HG02759 (cell line): ENCODE measurements at regions not wholly inside any gene's neighbourhood (a gene's known extent, or its start where the extent isn't known, plus 50 kb on each side); places are given as distances from the start of the nearest gene placed in this dataset.

Experiments used
- ATAC-seq: cut with Tn5 transposase; IDR thresholded peaks from one replicate; pipeline ENCODE4 v1.9.1; 2021; ENCODE audit warnings: mild to moderate bottlenecking, moderate library complexity; ENCODE audit not compliant: unreplicated experiment

GRCh38 chr13:59203855-59204254, 959.9 kb downstream of the DIAPH3 start:
- no peak for ATAC-seq

GRCh38 chr13:59205501-59205900, 958.2 kb downstream of the DIAPH3 start:
- no peak for ATAC-seq

DNA sequence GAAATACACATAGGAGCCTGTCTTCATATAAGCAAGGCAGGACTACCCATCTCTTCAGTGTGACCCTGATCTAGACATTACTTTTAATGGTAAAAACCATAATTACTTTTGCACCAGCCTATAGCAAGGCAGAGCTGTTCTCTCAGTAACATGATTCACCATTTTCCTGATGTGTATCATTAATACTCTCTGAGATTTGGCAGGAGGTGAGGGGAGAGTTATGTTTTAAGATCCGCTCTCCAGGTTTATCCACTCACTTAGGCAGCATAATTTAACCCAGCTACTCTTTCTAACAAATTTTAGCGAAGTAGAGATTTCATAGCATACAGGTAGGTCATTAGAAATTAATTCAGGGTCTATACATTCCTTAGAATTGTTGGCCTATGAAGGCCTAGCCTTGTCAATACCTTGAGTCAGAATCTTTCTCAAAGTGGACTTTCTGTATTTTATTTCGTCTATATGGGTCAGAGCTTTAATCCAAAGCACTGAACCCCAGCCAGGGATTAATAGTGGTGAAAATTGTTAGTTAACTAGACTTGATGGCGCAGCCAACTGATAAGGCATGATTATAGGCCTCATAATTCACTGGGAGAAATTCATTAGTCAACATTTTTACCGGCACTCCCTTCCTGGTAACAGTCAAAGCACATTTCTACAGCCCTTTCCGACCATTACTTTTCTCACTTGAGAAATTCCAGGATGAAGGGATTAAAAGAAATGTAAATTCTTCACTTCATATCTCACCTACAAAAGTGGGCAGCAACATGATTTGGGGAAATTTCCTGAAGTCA, 955.1 kb downstream of the DIAPH3 start:
- ATAC-seq, result no peak

DNA sequence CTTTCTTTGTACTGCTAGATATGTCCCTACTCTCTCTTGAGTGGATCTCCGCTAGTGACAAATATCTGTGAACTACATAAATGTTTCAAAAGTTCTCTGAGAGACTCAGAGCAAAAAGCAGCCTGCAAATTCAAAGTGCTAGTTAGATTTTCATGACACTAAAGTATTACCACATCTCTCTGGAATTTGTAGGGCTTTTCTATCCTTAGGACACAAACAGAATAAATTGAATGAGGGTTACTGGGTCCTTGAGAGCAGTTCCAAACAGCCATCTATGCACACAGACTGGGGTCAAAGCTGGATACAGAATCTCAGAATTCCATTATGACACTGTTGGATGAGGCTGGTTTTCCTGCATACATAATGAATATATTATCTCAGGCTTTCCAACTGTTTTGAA, 953.2 kb downstream of the DIAPH3 start:
- ATAC-seq, result no peak

DNA sequence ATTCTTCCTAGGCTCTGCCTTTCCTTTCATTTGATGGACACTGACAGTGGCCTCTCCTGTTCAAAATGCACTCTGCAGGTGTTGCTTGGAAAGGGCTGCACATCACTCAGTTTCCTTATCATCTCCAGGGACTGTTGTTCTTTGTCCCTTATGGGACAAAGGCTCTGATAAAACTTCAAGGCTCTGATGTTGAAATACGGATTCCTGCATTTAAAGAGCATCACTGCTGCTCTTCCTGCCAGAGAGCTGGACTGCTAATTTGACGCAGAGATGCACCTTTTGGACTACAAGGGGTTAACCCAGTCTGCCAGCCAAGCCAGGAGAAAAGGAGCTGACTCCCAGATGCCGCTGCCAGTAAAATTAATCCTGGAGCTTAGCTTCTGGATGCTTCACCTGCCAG, 952.1 kb downstream of the DIAPH3 start:
- no peak for ATAC-seq

DNA sequence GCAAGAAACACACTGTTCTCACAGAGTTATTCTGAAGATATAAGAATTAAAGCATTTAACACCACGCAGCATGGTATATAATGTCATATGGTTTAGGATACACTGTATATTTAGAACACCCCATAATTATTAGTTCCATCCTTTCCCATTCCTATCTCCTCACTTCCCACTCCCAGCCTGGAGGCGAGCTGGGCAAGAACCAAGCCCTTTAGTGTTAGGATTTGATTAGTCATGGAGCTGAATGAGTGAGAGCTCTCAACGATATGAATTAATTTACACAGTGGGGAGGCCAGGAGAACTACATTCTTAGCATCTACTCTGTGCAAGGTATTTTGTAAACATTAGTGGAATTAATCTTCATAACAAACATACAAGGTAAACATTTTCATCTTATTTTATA, 934.3 kb downstream of the DIAPH3 start:
- ATAC-seq, result no peak

GRCh38 chr13:59229861-59230260, 933.9 kb downstream of the DIAPH3 start:
- ATAC-seq, result no peak

DNA sequence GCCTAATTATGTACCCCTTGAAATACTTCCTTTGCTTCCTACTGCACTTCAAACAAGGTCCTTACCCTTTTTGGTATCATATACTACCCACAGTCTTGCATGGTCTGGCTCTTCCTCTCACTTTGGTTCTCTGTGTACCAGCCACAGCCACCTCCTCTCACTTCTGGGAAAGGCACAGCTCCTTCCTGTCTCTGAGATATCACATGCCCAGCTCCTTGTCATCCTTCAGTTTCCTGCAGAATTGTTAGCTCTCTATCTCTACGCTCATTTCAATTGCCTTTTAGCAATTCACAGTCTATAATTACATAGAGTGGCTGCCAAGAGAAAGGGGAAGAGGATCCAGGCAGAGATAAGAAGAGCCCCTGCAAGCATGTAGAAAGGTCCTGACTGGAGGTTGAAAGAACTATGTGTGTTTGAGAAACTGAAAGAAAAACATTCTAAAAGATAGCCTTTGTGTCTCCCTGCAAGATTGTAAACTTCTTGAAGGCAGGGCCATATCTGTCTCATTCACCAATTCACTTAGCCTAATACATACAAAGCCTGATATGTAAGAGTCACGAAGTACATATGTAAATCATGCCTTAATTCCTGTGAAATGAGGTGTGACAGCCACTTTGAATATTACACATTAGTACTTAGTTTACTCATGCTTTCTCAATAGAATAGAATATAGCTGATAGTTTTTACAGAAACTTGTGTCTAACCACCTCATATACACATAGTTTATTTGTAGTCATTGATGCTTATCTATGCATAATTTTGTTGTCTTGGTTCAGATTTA, 933.1 kb downstream of the DIAPH3 start:
- ATAC-seq, result peak; percentile 37

GRCh38 chr13:59236309-59236919, 927.3 kb downstream of the DIAPH3 start:
- ATAC-seq, result no peak

DNA sequence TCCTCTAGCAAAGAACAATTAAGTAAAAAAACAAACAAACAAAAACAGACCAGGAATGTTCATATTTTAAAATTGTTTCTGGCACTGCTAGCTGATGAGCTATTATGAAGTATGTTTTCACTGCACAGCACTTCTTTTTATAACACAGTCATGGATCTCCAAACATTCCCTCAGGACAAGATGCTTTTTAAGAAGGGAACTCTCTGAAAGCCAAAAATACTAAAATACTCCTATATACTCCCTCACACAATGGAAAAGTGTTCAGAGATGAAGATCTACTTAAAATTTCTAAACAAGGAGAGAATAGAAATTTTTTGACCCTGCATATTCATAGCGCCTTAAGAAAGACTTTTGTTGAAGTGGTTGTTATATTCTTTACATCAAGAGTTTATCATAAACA, 926.8 kb downstream of the DIAPH3 start:
- no peak for ATAC-seq

- no peak for ATAC-seq
These were observed 916.6 kb downstream of the DIAPH3 start for GRCh38 chr13:59247171-59247570.

DNA sequence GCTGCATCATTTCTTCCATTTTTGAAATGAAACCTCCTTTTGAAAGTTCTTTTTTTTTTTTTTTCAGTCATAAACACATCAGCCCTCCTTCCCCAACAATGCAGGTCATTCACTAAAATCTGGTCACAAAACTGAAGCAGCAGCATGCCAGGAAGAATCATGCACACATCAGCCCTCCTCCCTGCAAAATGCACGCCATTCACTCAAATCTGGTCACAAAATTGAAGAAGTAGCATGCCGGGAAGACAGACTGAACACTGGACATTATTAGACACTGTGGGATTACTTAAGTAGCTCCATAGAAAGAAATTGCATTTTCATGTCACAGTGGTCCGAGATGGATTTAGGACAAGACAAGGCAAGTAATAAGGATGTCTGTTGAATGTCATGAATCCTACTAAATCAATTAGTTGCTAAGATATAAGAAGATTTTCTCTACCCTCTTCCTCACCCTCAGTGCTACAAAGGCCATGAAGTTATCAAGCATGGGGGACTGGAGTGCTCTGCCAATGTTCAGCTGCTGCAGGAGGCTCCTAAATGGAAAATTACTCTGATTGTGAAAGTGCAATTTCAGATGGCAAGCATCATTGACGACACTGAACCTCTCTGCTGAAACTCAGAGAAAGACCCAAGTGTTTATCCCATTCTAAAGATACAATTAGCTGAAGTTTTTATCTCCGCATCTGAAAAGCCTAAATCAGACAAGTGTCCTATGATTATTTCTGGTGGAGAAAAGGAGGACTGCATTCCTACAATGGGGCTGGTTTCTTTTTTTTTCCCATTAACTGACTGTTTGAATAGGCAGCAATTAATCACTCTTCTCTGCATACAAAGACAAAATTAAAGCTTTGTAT, 913.2 kb downstream of the DIAPH3 start:
- ATAC-seq, result no peak

- ATAC-seq, result no peak
These were observed 904.3 kb downstream of the DIAPH3 start for GRCh38 chr13:59259165-59260000.

GRCh38 chr13:59261928-59262488, 901.7 kb downstream of the DIAPH3 start:
- no peak for ATAC-seq

- no peak for ATAC-seq
These were observed 900.2 kb downstream of the DIAPH3 start for GRCh38 chr13:59263531-59263930.

GRCh38 chr13:59266478-59267063, 897.2 kb downstream of the DIAPH3 start:
- no peak for ATAC-seq

GRCh38 chr13:59269476-59269875, 894.3 kb downstream of the DIAPH3 start:
- no peak for ATAC-seq

- ATAC-seq, result no peak
These were observed 893.4 kb downstream of the DIAPH3 start for GRCh38 chr13:59270327-59270726.

GRCh38 chr13:59274958-59275727, 888.6 kb downstream of the DIAPH3 start:
- ATAC-seq, result no peak
